UCSD-AML1 (cell line): ENCODE measurements at regions not wholly inside any gene's neighbourhood (a gene's known extent, or its start where the extent isn't known, plus 50 kb on each side); places are given as distances from the start of the nearest gene placed in this dataset.

Experiments used
- DNase-seq: peaks from one replicate; lab custom pipeline; 2025; ENCODE audit not compliant: unreplicated experiment; lab: John Stamatoyannopoulos, UW

DNA sequence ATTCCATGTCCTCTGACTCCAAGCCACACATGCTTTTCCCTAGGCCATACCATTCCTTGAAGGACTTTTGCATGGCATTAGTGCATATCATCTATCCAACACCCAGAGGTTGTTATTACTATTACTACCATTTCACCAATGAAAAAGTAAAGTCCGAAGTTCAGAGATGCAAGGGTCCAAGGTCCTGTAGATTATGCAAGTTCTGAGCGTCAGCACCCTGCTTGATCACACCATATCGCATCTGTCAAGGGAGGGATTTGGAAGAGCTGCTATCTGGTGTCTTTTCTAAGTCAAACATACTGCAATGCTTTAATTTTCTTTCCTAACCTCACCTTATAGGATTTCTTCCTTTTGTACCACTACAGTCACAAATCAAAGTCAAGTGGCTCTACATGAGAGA, 214.7 kb upstream of the CADM1 start:
- no peak for DNase-seq

DNA sequence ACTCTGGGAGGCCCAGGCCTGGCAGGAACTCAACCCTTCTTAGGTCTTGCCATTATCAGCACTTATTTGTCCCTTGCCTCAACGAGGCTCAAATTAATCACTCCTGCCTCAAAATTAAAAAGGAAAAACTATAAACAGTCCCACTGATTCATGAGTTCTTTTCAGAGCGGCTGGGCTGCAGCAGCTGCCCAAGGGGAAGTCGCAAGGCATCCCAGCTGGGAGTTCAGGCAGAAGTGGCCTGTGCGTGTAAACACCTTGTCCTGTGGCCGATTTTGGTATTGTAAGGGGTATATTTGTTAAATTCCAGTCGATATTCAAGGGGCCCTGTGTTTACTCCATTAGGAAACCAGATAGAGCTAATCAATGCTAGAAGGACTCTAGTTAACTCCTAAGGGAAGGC, 213.9 kb upstream of the CADM1 start:
- DNase-seq = no peak

DNA sequence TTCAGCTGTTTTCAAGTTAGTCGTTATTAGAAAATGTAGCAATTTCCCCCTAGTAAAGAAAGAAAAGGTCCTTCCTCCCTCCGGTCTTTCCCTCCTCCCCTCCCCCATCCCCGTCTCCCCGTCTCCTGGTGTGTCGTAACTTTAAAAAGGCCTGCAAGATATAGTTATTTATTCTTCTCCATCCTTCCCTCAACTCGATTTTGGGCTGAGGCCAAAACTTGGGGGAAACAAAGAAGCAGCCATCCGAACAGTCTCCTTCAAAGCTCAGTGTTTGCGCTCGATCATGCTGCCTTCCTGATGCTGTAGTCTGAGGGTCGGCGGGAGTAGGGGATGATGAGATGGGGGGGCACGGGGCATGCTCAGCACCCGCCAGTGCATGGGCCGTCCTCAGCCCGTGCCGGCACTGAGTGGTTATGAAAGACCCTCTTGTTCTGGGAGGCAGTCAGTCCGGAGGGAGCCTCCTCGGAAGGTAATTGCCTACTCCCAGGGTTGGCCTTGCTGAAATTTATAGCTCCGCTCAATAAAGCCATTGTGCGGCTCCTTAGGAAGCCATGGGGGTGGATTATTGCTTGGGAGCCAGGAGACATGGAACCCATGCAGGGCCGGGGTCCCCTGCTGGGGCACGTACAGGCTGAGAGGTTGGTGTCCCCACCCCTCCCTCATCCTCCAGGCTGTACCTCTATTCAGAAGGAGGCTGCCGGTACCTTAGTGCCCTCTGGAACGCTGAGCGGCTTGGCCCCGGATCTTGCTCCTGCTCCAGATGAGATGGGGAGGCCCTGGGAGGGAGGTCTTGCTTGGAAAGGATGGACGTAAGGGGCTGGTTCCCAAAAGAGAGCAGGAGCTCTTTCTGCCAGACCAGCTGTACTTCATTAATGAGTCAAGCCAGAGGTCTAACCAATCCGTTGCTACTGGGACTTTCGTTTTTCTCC, 212.7 kb upstream of the CADM1 start:
- DNase-seq = no peak

DNA sequence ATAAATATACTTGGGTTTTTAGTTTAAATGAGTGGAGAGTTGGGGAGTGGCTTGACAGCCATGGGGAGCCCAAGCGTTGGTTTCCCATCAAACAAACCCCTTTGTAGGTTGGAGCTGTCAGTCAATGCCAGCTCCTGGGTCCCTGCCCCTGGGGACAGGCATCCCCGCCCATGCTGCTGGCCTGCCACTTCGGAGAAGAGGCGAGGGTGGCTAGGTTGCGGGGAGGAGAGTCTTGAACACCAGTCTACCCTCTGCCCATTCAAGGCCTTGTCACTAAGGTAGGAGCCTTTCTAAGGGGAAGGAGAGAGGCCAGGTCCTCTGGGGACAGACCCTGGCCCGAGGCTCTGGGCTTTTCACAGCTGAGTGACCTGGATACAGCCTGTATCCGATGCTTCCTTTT, 211.9 kb upstream of the CADM1 start:
- DNase-seq = no peak

DNA sequence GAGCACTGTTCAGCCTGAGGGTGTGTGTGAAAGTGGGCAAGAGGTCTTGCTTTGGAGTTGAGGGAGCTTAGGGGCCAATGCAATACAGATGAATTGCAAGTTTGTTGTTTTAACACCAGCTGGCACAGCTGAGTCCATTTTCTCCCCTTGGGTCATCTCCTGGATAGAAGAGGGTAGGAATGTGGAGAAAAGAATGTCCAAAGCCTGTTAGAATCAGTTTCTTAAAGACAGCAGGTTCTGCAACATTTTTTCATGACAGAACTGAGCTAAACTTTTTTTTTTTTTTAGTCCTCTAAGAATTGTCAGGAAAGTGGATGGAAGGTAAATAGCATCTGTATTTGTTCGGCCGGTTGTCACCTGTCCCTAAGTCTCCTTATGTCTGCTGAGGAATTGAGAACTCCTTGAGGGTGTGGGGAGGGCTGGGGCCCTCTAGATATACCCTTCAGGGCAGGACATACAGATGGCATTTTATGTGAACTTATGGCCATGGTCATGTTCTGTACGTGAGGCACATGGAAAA, 211.1 kb upstream of the CADM1 start:
- DNase-seq = no peak

DNA sequence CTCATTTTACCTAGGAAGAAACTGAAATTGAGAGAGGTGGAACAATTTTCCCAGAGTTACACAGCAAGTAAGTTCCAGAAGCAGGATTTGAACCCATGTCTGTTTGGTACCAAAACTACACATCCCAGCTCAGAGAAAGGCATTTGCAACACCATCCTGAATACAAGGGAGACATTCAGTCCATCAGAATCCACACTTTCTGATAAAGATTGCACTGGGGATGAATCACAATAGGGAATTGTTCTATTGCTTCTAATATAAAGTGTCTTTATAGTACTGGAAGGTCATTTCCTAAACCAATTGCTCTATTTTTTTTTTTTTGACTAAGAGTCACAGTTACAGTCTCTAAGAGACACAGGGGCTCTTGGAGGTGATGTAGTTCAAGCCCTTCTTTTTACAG, 208.1 kb upstream of the CADM1 start:
- DNase-seq = no peak

DNA sequence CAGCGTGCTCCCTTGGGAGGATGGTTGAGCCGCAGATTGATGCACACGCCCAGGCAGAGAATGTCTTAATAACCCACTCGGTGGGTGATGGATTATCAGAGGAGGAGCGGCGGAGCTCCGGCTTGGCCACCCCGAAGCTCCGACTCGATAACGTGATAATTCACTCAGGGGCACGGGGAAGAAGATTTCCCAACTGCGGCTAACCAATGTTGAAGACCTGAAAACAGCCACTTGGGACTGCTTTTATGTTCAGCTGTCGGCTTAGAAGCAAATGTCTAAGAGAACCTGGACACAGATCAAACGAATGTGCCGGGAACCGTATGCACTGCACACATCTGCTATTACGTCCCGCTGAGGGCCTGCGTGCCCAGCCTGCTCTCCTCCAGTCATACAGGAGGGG, 206.8 kb upstream of the CADM1 start:
- DNase-seq = no peak

DNA sequence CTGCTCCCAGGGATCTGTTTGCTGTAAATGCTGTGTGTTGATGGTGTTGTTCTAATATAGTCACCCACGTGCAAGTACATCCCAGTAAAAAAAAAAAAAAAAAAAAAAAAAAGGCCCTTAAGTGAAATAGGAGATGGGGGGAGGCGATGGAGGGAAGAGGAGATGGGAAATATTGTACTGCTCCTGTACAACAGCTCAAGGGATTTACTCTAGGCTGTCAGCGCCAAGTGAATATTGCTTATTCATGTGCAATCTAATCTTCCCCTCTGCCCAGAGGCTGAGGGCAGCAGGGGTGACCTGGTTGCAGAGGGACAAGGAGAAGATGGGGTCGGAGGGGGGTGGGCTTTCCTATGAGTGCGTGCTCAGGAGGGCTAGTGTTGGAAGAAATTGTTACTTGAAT, 206.2 kb upstream of the CADM1 start:
- DNase-seq = no peak

DNA sequence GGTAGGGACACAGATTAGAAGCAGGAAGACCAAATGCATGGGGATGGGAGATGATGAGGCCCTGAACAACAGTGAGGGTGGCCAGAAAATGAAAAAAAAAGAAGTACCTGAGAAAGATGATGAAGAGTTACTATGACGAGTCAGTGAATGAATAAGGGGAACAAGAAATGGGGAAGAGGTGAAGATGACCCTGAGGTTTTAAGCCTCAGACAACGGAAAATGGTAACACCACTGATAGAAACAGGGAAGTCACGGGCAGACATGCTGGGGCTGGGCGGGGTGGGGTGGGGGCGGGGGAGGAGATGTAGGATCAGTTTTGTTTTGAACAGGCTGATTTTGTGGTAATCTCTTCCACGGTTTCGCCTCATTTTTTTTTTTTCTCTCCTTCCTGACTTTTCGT, 205.1 kb upstream of the CADM1 start:
- no peak for DNase-seq

DNA sequence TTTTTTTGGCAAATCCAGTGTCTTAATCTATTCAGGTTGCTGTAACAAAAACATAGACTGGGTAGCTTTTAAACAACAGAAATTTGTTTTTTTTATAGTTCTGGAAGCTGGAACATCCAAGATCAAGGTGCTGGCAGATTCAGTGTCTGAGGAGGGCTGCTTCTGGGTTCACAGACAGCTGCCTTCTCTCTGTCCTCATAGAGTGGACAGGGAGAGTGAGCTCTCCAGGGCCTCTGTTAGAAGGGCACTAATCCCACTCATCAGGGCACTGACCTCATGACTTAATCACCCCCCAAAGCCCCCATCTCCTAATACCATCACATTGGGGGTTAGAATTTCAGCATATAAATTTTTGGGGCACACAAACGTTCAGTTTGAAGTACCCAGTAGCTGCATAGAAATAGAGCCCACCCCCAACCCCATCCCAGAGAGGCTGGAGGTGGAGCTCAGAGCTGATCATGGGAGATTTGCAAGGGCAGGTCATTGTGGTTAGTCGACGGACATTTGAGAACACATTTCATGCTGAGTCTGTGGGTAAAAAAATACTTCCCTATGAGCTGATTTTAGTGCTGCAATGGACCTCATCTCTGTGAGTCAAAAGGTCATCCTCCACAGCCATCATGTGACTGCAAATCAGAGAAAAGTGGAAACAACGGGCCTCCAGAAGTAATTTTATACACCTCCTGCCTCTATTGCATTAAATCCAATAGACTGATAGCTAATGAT, 203.1 kb upstream of the CADM1 start:
- no peak for DNase-seq

DNA sequence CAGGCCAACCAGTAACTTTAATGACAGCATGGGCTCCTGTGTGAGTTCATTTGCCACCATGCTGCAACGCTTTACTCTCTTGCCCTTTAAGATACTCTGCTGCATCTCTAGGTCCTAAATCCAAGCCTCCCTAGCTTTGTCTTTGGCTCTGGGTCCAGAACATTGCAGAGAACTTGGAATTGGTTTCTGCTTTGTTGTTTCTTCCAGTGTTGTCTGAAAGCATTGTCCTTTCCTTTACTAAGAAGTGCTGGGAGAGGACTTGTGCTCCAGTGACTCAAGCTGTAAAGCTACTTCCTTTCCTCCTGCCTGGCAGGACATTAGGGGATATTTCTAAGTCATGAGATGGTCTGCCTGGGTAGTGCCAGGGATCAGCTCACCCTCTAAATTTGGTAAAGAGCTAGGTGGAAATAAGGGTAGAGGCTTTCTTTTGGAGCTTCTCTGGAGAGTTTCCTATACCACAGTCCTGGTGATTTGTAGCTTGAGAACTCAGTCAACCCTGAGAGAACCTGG, 202.5 kb upstream of the CADM1 start:
- no peak for DNase-seq

DNA sequence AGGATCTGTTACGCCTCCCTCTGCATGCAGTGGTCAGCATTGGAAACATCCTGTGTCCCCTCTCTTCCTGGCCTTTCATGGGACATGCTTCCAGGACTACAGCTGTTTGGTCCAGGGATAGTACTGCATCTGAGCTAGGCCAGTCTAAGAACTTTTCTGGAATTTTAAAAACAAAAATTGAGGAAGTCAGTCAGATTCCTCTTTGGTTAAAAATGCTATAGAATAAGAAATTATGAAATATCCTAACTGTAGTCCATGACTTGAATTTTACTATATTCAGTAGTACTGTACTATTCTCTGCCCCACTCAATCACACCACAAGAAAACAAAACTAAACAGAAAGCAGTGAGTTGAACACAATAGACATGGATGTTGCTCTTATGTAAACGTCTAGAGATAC, 201.0 kb upstream of the CADM1 start:
- DNase-seq = no peak

DNA sequence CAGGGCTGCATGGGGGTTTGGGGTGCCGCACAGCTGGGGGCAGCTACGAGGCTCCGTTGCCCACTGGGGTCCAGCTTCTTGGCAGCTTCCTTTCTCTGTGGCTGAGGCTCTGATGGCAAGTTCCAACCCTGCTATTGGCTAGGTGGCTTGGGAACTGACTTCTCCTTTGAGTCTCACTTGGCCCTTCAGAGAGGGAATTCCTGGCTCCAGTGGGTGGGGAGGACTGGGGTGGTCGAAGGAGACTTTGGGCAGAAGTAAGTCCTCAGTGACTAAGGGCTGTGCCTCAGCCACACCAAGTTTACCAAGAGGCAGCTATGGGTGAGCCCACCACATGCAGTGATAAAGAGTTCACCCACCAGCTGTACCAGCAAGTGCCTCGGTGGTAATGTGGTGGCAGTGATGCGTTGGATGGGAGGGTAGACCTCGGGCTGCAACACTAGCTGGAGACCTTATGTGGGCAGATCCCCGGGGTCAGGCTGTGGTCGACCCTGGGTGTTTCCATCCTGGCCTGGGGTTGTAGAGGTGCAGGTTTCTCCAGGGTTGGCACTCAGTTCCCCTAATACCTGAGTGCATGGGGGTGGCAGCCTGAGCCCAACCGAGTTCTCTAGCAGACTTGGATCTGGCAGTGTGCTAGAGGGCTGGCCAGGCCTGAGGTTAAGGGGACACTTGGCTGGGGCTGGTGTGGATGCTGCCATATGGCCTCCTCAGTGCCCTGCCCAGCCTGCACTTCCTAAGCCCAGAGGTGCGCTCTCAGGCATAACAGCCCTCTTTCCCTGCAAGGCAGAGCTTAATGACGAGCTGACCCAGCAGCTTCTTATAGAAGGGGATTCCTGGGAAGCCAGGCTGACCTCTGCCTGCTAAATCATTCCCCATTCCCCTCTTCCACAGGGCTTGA, 197.0 kb upstream of the CADM1 start:
- no peak for DNase-seq

DNA sequence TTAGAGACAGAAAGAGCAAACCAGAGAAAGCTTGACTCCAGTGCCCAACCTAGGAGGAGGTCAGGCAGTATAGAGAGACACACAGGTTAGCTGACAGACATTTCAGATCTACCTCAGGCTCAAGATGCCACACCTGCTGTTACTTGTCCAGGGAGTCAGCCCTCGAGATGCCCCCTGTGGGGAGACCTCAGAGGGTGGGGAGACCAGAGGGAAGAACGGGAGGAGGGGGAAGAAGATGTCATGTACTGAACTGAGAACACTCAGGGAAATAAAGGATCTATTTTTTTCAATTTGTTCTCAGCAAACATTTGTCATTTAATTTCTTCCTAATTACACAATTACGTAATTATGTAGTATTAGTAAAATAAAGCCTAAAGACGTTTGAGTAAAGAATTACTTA, 196.3 kb upstream of the CADM1 start:
- DNase-seq = no peak

DNA sequence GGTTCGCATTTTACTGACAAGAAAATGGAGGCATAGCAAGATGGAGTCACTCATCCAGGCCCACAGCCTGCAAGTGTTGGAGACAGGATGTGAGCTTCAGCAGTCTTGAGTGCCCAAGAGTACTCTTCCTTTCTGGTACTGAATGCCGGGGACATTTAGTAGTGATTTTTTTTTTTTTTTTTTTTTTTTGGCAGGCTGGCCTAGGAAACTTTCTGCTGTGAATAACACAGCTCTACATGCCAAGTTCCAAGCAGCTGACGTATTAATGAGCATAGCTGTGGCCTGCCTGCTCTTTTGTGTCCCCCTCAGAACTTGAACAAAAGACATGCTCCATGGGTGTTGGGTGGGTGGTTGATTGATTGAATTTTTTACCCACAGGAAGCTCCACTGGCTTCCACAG, 195.5 kb upstream of the CADM1 start:
- DNase-seq = no peak

DNA sequence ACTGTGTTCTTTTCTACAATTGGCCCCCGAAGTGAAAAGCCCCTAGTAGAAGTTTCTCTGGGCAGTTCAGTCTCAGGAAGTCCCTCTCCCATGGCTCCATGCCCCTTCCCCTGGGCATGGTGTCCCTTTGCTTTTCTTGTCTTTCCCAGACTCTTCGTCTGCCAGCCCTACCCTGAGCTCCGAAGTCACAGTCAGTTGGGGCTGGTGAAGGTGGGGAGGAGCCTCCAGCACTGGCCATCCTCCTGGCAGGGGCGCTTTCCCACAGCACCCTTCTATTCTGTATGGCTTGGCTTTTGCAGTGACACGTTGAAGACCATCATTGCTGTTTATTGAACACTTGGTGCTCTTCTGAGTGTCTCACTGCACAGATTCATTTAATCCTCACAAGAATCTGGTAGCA, 195.1 kb upstream of the CADM1 start:
- DNase-seq = no peak

DNA sequence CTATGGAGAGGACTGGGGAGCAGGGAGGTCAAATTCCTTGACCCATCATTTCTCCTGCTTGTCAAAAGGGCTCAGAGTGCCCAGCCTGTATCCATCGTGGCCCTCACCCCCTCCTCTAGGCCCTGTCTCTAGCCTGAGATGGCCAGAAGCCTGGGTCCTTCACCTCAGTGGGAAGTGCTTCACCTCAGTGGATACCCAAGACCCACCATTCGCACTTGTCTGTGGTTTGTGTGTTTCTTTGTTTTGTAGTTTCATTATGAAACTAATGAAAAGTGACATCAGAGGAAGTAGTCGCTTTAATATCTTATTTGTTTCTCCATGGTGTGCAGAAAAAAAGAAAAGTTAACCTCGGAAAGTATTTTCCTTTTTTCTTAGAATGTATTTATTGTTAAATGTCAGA, 194.0 kb upstream of the CADM1 start:
- no peak for DNase-seq

DNA sequence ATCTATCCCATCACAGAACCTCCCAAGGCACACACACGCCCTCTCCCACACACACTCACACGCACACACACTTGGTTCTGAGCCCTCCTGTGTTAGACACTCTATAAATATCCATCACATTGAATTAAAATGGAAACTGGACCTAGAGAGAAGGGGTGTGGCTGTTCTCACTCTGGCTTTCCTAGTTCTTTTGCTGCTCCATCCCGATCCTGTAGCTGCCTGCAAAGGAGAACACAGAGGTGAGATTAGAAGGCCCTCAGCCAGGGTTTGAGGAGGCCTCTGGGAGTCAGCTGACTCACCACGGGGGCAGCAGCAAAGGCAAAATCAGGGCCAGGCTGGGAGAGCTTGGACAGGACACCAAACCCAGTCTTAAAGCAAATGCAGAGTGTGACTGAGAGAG, 192.3 kb upstream of the CADM1 start:
- no peak for DNase-seq

DNA sequence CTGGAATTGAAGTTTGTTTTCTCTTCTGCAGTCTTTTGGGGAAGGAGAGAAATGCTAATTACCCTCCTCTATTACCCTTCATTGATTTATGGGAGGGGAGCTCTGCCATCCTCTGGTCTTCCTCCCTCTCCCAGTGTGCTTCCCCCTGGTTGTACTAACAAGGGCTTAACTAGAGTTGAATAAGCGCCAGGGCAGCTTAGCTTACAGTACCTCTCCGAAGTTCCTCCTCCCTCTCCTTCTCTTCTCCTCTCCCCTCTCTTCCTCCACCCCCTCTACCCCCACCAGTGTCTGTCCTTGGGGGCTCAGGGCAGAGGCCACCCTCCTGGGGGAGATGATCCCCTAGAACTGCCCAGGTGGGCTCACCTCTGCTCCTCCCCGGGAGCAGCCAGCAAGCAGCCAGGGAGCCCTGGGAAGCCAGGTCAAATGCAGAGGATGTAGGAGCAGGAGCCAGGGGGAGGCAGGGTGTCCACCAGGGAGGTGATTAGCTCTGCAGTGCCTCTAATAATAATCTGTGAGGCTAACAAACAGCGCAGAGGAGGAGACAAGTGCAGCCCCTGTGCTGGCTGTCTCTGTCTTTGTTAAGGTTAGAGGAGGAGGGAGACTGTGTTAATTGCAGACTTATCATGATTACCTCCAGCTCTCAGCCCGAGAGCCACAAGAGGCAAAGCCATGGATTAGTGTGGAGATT, 191.6 kb upstream of the CADM1 start:
- no peak for DNase-seq

DNA sequence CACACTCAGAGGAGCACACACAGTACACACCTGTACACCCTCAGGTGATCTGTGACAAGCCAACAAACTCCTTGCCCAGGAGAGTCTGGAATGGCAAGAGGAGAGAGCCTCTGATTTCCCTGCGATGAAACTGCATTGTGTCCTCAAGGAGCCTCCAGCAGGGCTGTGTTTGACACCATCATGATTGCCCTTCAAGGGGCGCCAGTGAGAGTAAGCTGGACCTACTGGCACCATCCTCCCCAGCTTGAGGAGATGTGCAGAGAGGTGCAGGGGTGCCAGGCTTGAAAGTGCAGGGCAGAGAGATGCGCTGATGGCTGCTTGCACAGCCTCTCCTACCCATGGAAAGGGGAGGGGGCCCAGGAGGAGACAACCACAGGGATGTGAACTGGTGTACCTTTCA, 188.8 kb upstream of the CADM1 start:
- no peak for DNase-seq

DNA sequence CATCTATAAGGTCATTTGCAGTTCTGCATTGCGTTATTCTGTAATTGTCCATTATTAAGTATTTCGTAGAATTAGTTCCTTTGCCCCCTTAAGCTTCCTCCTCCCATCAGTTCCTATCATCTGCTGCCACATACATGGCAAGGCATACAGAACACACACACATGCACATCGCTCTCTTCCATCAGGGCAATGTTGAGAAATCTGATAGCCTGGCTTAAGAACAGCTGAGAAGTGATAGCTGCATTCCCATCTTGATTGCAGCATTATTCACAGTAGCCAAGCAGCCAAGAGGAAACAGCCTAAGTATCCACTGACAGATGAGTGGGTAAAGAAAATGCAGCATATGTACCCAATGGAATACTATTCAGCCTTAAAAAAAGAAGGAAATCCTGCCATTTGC, 186.8 kb upstream of the CADM1 start:
- no peak for DNase-seq
